ENCODE measurements at regions not wholly inside any gene's neighbourhood (a gene's known extent, or its start where the extent isn't known, plus 50 kb on each side); places are given as distances from the start of the nearest gene placed in this dataset.
A peak's percentile ranks its signal among the peaks of the same experiment; 100 is the strongest.

DNA sequence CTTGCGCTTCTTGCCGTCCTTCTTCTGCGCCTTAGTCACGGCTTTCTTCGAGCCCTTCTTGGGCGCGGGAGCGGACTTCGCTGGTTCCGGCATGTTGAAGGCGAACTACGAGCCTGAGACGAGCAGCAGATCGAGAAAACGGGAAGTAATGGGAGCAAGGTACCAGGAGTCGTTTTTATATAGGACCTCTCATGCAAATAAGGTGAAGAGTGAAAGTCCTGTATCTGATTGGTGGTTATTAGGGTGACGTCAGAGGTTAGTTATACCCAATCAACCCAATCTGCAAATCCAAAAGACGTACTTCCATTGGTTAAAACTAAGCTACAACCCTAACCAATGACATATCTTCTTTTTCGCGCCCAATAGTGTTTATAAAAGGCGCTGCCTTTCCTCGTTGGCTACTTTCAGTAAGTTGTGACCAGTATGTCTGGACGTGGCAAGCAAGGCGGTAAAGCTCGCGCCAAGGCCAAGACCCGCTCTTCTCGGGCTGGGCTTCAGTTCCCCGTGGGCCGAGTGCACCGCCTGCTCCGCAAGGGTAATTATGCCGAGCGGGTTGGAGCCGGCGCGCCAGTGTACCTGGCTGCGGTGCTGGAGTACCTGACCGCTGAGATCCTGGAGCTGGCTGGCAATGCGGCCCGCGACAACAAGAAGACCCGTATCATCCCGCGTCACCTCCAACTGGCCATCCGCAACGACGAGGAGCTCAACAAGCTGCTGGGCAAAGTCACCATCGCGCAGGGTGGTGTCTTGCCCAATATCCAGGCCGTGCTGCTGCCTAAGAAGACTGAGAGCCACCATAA, 100.6 kb upstream of the PRSS16 start:
- Histone ChIP-seq H3K4me1 (peaks cover 26% of the 10 kb centered on the region; the same call in 2 of the 3 replicates), H3K4me2 (peak overlapping the region; percentile 93), H3K4me3 (peak overlapping the region; percentile 67), H3K27ac (peak overlapping the region; percentile 89 to 98), H3K9me3 (no peaks in the 10 kb centered on the region)
- POLR2A ChIA-PET: interaction anchor here (0.5 to 7.9 kb wide), 32 partner anchors 10 to 1719 kb away, joined by 3 to 226 read pairs (median 5); a partner anchor contains a TSS
- DNase-seq (ENCODE audit: low read depth in 1 of 2, low spot score in 1 of 2) (peak; percentile 96 to 99), FAIRE-seq (no peak), ATAC-seq (peak; percentile 82 to 84)
- WGBS (ENCODE audit: missing lambda C conversion rate): 15% methylated on average over 27 of the region's 51 CpGs
- CTCF ChIA-PET: interaction anchor here (0.8 to 1.6 kb wide), 7 partner anchors 9 to 551 kb away, joined by 3 to 10 read pairs (median 6); a partner anchor contains a TSS
- TF ChIP-seq JUNB (IDR thresholded peaks at IDR 0.05): no peak
- no peak for TF ChIP-seq ZC3H11A (IDR thresholded peaks at IDR 0.05)
- TF ChIP-seq SREBF2 (IDR thresholded peaks at IDR 0.05): no peak
- TF ChIP-seq RFX5 (IDR thresholded peaks at IDR 0.05): peak; percentile 76
- no peak for TF ChIP-seq TP53 (CRISPR knock-in tag; IDR thresholded peaks at IDR 0.05)
- TF ChIP-seq PBX3 (IDR thresholded peaks at IDR 0.05): no peak
- TF ChIP-seq FOSL2 (IDR thresholded peaks at IDR 0.05): no peak
- peak; percentile 59 for TF ChIP-seq FOSL2 (CRISPR knock-in tag; IDR thresholded peaks at IDR 0.05)
- TF ChIP-seq ZSCAN20 (CRISPR knock-in tag; IDR thresholded peaks at IDR 0.05): no peak
- no peak for TF ChIP-seq NFE2L2 (conservative IDR thresholded peaks at IDR 0.05; ENCODE audit: low read length)
- peak; percentile 96 for TF ChIP-seq POLR2A (IDR thresholded peaks at IDR 0.05; ENCODE audit: low read length)
- TF ChIP-seq RARB (CRISPR knock-in tag; IDR thresholded peaks at IDR 0.05): peak; percentile 41; the same call in 1 of the 2 replicates
- peak; percentile 32; the same call in 1 of the 2 replicates for TF ChIP-seq GATA3 (IDR thresholded peaks at IDR 0.05; ENCODE audit: borderline replicate concordance)
- TF ChIP-seq, protein P1, sequence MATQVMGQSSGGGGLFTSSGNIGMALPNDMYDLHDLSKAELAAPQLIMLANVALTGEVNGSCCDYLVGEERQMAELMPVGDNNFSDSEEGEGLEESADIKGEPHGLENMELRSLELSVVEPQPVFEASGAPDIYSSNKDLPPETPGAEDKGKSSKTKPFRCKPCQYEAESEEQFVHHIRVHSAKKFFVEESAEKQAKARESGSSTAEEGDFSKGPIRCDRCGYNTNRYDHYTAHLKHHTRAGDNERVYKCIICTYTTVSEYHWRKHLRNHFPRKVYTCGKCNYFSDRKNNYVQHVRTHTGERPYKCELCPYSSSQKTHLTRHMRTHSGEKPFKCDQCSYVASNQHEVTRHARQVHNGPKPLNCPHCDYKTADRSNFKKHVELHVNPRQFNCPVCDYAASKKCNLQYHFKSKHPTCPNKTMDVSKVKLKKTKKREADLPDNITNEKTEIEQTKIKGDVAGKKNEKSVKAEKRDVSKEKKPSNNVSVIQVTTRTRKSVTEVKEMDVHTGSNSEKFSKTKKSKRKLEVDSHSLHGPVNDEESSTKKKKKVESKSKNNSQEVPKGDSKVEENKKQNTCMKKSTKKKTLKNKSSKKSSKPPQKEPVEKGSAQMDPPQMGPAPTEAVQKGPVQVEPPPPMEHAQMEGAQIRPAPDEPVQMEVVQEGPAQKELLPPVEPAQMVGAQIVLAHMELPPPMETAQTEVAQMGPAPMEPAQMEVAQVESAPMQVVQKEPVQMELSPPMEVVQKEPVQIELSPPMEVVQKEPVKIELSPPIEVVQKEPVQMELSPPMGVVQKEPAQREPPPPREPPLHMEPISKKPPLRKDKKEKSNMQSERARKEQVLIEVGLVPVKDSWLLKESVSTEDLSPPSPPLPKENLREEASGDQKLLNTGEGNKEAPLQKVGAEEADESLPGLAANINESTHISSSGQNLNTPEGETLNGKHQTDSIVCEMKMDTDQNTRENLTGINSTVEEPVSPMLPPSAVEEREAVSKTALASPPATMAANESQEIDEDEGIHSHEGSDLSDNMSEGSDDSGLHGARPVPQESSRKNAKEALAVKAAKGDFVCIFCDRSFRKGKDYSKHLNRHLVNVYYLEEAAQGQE (IDR thresholded peaks at IDR 0.05): peak; percentile 38
- TF ChIP-seq KDM1A (IDR thresholded peaks at IDR 0.05; ENCODE audit: low read depth): no peak
- TF ChIP-seq, protein P2, sequence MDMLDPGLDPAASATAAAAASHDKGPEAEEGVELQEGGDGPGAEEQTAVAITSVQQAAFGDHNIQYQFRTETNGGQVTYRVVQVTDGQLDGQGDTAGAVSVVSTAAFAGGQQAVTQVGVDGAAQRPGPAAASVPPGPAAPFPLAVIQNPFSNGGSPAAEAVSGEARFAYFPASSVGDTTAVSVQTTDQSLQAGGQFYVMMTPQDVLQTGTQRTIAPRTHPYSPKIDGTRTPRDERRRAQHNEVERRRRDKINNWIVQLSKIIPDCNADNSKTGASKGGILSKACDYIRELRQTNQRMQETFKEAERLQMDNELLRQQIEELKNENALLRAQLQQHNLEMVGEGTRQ (IDR thresholded peaks at IDR 0.05): no peak
- TF ChIP-seq TFCP2L1 (CRISPR knock-in tag; IDR thresholded peaks at IDR 0.05): peak; percentile 82; the same call in 1 of the 2 replicates
- no peak for TF ChIP-seq SMC3 (IDR thresholded peaks at IDR 0.05)
- no peak for TF ChIP-seq HOXB13 (CRISPR knock-in tag; IDR thresholded peaks at IDR 0.05; ENCODE audit: low read depth)
- TF ChIP-seq PHF8 (IDR thresholded peaks at IDR 0.05; ENCODE audit: borderline replicate concordance, low read depth): peak; percentile 39; the same call in 1 of the 2 replicates
- TF ChIP-seq ZFP36 (IDR thresholded peaks at IDR 0.05; ENCODE audit: borderline replicate concordance, partially characterized antibody): no peak
- TF ChIP-seq EHF (CRISPR knock-in tag; IDR thresholded peaks at IDR 0.05): no peak
- TF ChIP-seq, protein P3, sequence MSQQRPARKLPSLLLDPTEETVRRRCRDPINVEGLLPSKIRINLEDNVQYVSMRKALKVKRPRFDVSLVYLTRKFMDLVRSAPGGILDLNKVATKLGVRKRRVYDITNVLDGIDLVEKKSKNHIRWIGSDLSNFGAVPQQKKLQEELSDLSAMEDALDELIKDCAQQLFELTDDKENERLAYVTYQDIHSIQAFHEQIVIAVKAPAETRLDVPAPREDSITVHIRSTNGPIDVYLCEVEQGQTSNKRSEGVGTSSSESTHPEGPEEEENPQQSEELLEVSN (IDR thresholded peaks at IDR 0.05; ENCODE audit: borderline replicate concordance, low read depth): 0 out of 2 replicates have a peak, but pooled peaks have one; percentile 58
- TF ChIP-seq RCOR1 (IDR thresholded peaks at IDR 0.05; ENCODE audit: low read depth, low read length): no peak
- no peak for TF ChIP-seq MAFK (IDR thresholded peaks at IDR 0.05; ENCODE audit: partially characterized antibody)
- TF ChIP-seq, protein P4, sequence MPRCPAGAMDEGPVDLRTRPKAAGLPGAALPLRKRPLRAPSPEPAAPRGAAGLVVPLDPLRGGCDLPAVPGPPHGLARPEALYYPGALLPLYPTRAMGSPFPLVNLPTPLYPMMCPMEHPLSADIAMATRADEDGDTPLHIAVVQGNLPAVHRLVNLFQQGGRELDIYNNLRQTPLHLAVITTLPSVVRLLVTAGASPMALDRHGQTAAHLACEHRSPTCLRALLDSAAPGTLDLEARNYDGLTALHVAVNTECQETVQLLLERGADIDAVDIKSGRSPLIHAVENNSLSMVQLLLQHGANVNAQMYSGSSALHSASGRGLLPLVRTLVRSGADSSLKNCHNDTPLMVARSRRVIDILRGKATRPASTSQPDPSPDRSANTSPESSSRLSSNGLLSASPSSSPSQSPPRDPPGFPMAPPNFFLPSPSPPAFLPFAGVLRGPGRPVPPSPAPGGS (IDR thresholded peaks at IDR 0.05): peak; percentile 81; the same call in 2 of the 3 replicates
- no peak for TF ChIP-seq POLR2AphosphoS2 (conservative IDR thresholded peaks at IDR 0.05; ENCODE audit: low read length)
- TF ChIP-seq CHD4 (IDR thresholded peaks at IDR 0.05; ENCODE audit: borderline replicate concordance): no peak
- TF ChIP-seq, protein P5, sequence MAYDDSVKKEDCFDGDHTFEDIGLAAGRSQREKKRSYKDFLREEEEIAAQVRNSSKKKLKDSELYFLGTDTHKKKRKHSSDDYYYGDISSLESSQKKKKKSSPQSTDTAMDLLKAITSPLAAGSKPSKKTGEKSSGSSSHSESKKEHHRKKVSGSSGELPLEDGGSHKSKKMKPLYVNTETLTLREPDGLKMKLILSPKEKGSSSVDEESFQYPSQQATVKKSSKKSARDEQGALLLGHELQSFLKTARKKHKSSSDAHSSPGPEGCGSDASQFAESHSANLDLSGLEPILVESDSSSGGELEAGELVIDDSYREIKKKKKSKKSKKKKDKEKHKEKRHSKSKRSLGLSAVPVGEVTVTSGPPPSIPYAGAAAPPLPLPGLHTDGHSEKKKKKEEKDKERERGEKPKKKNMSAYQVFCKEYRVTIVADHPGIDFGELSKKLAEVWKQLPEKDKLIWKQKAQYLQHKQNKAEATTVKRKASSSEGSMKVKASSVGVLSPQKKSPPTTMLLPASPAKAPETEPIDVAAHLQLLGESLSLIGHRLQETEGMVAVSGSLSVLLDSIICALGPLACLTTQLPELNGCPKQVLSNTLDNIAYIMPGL (CRISPR knock-in tag; IDR thresholded peaks at IDR 0.05; ENCODE audit: borderline replicate concordance): no peak
- TF ChIP-seq ZNF302 (CRISPR knock-in tag; IDR thresholded peaks at IDR 0.05): no peak
- TF ChIP-seq, protein P6, sequence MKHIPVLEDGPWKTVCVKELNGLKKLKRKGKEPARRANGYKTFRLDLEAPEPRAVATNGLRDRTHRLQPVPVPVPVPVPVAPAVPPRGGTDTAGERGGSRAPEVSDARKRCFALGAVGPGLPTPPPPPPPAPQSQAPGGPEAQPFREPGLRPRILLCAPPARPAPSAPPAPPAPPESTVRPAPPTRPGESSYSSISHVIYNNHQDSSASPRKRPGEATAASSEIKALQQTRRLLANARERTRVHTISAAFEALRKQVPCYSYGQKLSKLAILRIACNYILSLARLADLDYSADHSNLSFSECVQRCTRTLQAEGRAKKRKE (CRISPR knock-in tag; IDR thresholded peaks at IDR 0.05; ENCODE audit: low read depth): no peak

Measured in A549 (cell line).